OCI-LY1 (cell line): ENCODE measurements at regions not wholly inside any gene's neighbourhood (a gene's known extent, or its start where the extent isn't known, plus 50 kb on each side); places are given as distances from the start of the nearest gene placed in this dataset.

Experiments
- CTCF ChIP-seq: fragments of 200-600 bp; sonication (generic), shearing (Covaris generic); IDR thresholded peaks from 2 replicates; pipeline ENCODE4 v1.5.1; 2017; ENCODE audit warnings: mild to moderate bottlenecking, antibody characterized with exemption, low read length, moderate library complexity, mixed read lengths
- EZH2 ChIP-seq: fragments of 200-600 bp; sonication (generic), shearing (Covaris generic); IDR thresholded peaks from 2 replicates; pipeline ENCODE4 v1.8.0; 2017; ENCODE audit warnings: borderline replicate concordance, mixed run types, mild to moderate bottlenecking, antibody characterized with exemption, low read length, moderate library complexity, mixed read lengths

GRCh38 chr5:62211405-62211804, 94.6 kb upstream of the KIF2A start:
- TF ChIP-seq CTCF, result no peak
- TF ChIP-seq EZH2, result no peak
